ENCODE measurements at regions not wholly inside any gene's neighbourhood (a gene's known extent, or its start where the extent isn't known, plus 50 kb on each side); places are given as distances from the start of the nearest gene placed in this dataset.
"Not testable (repeated sequence)": the region's sequence is repeated elsewhere in the genome, so short reads cannot be mapped to it uniquely, and the experiment has no call there.

GRCh38 chr5:109584986-109585599 is 104.6 kb upstream of the MAN2A1 start:
- no peak for FAIRE-seq
- no peak for DNase-seq (ENCODE audit: extremely low spot score, insufficient read length, low read depth)

GRCh38 chr5:109580225-109580624 is 109.5 kb upstream of the MAN2A1 start:
- FAIRE-seq = no peak
- no peak for DNase-seq (ENCODE audit: extremely low spot score, insufficient read length, low read depth)

- FAIRE-seq (no peak), DNase-seq (ENCODE audit: extremely low spot score, insufficient read length, low read depth) (no peak)
Measured at GRCh38 chr5:109575506-109575905, 114.2 kb upstream of the MAN2A1 start.

- DNase-seq (ENCODE audit: extremely low spot score, insufficient read length, low read depth) (no peak), FAIRE-seq (no peak)
Measured at GRCh38 chr5:109574985-109575384, 114.7 kb upstream of the MAN2A1 start.

DNA sequence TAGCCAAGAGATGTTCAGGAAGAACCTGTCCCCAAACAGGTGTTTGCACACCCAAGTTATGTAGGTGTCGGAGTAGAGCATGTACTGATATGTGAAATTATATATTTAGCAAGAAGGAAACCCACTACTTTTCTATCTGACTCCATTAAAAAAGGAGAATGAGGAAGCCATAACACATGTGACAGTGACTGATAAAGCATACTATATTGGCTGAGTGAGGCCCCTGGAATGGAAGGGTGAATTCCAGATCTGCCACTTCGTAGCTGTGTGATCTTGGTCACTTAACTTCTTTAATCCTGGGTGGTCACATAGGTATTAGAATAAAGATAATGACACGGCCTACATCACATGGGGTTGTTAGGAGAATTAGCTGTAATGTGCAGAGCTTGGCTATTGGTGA is 116.0 kb upstream of the MAN2A1 start:
- FAIRE-seq (no peak), DNase-seq (ENCODE audit: extremely low spot score, insufficient read length, low read depth) (no peak)

- DNase-seq (ENCODE audit: extremely low spot score, insufficient read length, low read depth) (no peak), FAIRE-seq (no peak)
Measured at GRCh38 chr5:109573256-109573655, 116.5 kb upstream of the MAN2A1 start.

DNA sequence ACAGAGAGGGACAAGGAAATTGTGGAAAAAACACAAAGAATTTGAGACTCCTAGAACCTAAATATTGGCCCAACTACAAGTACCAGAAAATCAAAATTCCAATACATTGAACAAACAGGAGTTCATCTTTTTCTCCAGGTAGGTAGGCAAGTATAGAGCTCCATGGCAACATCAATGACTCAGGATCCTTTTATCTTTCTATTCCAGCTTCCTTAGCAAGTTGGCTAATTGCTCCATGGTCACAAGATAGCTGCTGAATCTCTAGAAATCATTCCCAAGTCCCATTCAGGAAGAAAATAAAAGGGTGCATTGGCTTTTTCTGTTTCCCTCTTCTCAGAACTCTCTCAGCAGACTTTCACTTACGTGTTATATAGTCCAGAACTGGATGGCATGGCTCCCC is 117.9 kb upstream of the MAN2A1 start:
- FAIRE-seq = no peak
- DNase-seq (ENCODE audit: extremely low spot score, insufficient read length, low read depth) = no peak

DNA sequence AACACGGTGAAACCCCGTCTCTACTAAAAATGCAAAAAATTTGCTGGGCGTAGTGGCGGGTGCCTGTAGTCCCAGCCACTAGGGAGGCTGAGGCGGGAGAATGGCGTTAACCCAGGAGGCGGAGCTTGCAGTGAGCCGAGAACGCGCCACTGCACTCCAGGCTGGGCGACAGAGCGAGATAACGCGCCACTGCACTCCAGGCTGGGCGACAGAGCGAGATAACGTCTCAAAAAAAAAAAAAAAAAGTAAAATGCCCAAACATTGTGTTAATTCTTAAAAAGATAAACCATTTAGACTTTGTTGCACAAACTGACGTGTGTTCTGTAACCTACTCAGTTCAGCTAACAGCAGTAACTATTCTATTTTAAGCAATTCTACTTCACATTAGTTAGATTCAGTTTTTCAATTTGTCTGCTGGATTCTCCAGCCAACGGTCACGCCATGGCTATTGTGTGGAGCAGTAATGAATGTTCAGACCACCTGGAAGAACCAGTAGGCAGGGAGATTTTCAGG is 119.3 kb upstream of the MAN2A1 start:
- no peak for FAIRE-seq
- no peak for DNase-seq (ENCODE audit: extremely low spot score, insufficient read length, low read depth)

DNA sequence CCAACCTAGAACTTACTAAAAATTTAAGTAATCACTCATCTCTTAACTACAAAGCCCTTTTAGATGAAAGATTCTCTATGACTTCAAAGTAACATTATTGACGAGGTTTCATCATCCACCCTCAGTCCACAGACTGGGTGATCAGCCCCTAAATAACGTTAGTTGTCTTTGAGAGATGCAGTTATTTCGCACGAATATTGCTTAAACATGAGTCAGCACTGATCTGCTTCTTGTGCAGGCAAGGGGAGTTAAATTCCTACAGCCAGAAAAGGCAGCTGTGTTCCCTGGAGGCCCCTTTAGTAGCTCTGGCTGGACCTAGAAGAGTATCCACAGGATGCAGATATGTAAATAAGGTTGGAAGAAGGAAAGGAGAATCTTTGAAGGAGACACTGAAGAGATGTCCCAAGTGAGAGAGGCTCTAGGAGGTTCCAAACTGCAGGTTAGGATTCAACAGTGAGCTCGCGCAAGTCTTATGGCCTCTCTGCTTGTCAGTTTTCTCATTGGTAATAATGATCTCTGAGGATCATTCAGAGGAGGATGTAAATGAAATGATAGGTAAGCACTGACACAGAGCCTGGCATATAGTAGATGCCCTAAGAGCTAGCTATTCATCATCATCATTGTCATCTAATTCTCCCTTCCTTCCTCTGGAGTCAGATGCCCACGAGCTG is 122.2 kb upstream of the MAN2A1 start:
- FAIRE-seq (no peak), DNase-seq (ENCODE audit: extremely low spot score, insufficient read length, low read depth) (no peak)

GRCh38 chr5:109566361-109566760 is 123.4 kb upstream of the MAN2A1 start:
- no peak for DNase-seq (ENCODE audit: extremely low spot score, insufficient read length, low read depth)
- no peak for FAIRE-seq

- no peak for FAIRE-seq
- DNase-seq (ENCODE audit: extremely low spot score, insufficient read length, low read depth) = no peak
Measured at GRCh38 chr5:109563739-109564138, 126.0 kb upstream of the MAN2A1 start.

GRCh38 chr5:109563189-109563588 is 126.5 kb upstream of the MAN2A1 start:
- DNase-seq (ENCODE audit: extremely low spot score, insufficient read length, low read depth) (no peak), FAIRE-seq (no peak)

- no peak for DNase-seq (ENCODE audit: extremely low spot score, insufficient read length, low read depth)
- FAIRE-seq = no peak
Measured at GRCh38 chr5:109562441-109562840, 127.3 kb upstream of the MAN2A1 start.

- FAIRE-seq (no peak), DNase-seq (ENCODE audit: extremely low spot score, insufficient read length, low read depth) (no peak)
Measured at GRCh38 chr5:109561447-109561846, 128.3 kb upstream of the MAN2A1 start.

DNA sequence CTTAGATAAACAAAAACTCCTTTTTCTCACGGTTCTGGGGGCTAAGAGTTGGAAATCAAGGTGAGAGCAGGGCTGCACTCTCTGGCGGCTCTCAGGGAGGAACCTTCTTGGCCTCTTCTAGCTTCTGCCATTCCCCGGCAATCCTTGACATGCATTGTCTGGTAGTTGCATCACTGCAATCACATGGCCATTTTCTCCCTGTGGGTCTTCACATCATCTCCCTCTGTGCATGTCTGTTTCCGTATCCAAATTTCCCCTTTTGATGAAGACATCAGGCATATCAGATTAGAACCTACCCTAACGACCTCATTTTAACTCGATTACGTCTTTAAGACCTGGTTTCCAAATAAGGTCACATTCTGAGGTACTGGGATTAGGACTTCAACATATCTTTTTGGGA is 129.2 kb upstream of the MAN2A1 start:
- DNase-seq (ENCODE audit: extremely low spot score, insufficient read length, low read depth) = no peak
- FAIRE-seq = no peak

GRCh38 chr5:109558952-109559351 is 130.8 kb upstream of the MAN2A1 start:
- DNase-seq (ENCODE audit: extremely low spot score, insufficient read length, low read depth) (no peak), FAIRE-seq (no peak)

GRCh38 chr5:109558364-109558763 is 131.4 kb upstream of the MAN2A1 start:
- FAIRE-seq = no peak
- DNase-seq (ENCODE audit: extremely low spot score, insufficient read length, low read depth) = no peak

DNA sequence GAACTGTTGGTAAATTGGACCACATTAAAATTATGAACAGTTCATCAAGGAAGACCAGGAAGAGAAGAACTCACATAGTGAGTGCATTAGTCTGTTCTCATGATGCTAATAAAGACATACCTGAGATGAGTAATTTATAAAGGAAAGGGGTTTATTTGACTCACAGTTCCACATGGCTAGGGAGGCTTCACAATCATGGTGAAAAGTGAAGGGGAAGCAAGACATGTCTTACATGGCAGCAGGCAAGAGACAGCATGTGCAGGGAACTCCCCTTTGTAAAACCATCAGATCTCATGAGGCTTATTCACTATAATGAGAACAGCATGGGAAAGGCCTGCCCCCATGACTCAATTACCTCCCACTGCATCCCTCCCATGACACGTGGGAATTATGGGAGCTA is 135.9 kb upstream of the MAN2A1 start:
- peak; percentile 15 for FAIRE-seq
- no peak for DNase-seq (ENCODE audit: extremely low spot score, insufficient read length, low read depth)

DNA sequence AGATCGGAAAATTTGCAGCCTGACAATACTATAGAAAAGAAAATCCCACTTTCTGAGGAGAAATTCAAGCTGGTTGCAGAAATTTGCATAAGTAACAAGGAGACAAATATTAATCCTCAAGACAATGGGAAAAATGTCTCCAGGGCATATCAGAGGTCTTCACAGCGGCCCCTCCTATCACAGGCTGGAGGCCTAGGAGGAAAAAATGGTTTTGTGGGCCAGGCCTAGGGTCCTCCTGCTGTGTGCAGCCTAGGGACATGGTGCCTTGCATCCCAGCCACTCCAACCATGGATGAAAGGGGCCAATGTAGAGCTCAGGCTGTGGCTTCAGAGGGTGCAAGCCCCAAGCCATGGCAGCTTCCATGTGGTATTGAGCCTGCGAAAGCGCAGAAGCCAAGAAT is 138.5 kb upstream of the MAN2A1 start:
- not testable (repeated sequence) for DNase-seq (ENCODE audit: extremely low spot score, insufficient read length, low read depth); FAIRE-seq

DNA sequence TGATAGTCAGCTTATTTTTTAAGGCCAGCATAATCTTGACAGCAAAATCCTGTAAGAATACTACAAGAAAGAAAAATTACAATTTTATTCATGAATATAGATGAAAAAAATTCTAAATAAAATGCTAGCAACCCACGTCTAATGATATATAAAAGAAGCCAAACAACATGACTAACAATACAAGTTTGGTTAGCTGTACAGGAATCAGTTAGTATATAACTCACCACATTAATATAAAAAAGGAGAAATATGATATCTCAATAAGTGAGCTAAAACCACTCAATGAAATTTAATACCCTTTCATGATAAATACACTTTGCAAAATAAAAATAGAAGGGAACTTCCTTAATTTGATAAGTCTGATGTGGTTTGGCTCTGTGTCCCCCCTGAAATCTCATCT is 139.7 kb upstream of the MAN2A1 start:
- DNase-seq (ENCODE audit: extremely low spot score, insufficient read length, low read depth) (no peak), FAIRE-seq (no peak)

DNA sequence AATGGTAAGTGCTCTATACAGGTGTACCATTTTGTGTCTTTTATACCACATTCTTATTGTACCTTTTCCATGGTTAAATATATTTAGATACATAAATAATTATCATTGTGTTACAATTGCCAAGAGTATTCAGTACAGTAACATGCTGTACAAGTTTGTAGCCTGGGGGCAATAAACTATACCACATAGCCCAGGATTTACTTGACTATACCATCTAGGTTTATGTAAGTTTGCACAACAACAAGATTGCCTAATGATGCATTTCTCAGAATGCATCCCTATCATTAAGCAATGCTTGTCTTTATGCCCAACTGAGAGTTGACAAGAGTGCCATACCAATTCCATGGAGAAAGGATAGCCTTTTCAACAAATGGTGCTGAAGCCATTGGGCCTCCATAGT is 136.7 kb upstream of the PJA2 start:
- no peak for DNase-seq (ENCODE audit: extremely low spot score, insufficient read length, low read depth)
- no peak for FAIRE-seq

- not testable (repeated sequence) for FAIRE-seq; DNase-seq (ENCODE audit: extremely low spot score, insufficient read length, low read depth)
Measured at GRCh38 chr5:109544873-109545272, 135.1 kb upstream of the PJA2 start.
